IMR-90 (cell line): ENCODE measurements at regions not wholly inside any gene's neighbourhood (a gene's known extent, or its start where the extent isn't known, plus 50 kb on each side); places are given as distances from the start of the nearest gene placed in this dataset.

ENCODE experiments used
- ATAC-seq: fragments of 200-7000 bp; cut with Tn5 transposase; 2 replicates; pipeline ENCODE4 v1.9.1; 2020; ENCODE audit warnings: low read depth, mild to moderate bottlenecking, moderate library complexity
- BruUV-seq: library from RNA; stranded (reverse); fragments of 400-500 nt; replicated peaks from 2 replicates; lab custom pipeline; 2021; lab: Mats Ljungman, UMichigan
- CTCF ChIA-PET: fragments of 300-600 bp; formaldehyde crosslinking; extraction: SDS; loops from one replicate; lab custom pipeline; 2021; ENCODE audit warnings: antibody characterized with exemption; lab: Yijun Ruan, JAX
- POLR2A ChIA-PET: fragments of 300-600 bp; sonication (Branson Sonifier 250); formaldehyde crosslinking; loops from one replicate; lab custom pipeline; 2022; ENCODE audit warnings: antibody characterized with exemption; ENCODE audit not compliant: unreplicated experiment; lab: Charles Lee
- DNase-seq: peaks from one replicate; pipeline ENCODE4 v3.0.0; 2013
- H2AFZ ChIP-seq: replicated peaks from 2 replicates; pipeline ENCODE3; 2013; ENCODE audit warnings: low read length, mild to moderate bottlenecking; ENCODE audit not compliant: poor library complexity
- H2AK5ac ChIP-seq: 2 replicates; pipeline ENCODE4 v1.6.1; 2013; ENCODE audit warnings: low read depth, low read length, inconsistent platforms
- H2AK9ac ChIP-seq: replicated peaks from 2 replicates; pipeline ENCODE3; 2013; ENCODE audit warnings: mild to moderate bottlenecking, low read depth, low read length, moderate library complexity; ENCODE audit not compliant: poor library complexity
- H2BK120ac ChIP-seq: 2 replicates; pipeline ENCODE4 v1.6.1; 2013; ENCODE audit warnings: low read depth, low read length, inconsistent platforms
- H2BK15ac ChIP-seq: 3 replicates; pipeline ENCODE4 v1.6.1; 2013; ENCODE audit warnings: low read depth, low read length, inconsistent platforms
- H2BK20ac ChIP-seq: 2 replicates; pipeline ENCODE4 v1.6.1; 2013; ENCODE audit warnings: low read depth, mild to moderate bottlenecking, inconsistent platforms, low read length, moderate library complexity
- H2BK5ac ChIP-seq: 2 replicates; pipeline ENCODE4 v1.6.1; 2013; ENCODE audit warnings: mild to moderate bottlenecking, low read depth, low read length, inconsistent platforms; ENCODE audit not compliant: poor library complexity, severe bottlenecking
- H3K14ac ChIP-seq: replicated peaks from 2 replicates; pipeline ENCODE4 v1.6.1; 2013; ENCODE audit warnings: low read depth, low read length, inconsistent platforms
- H3K18ac ChIP-seq: 2 replicates; pipeline ENCODE4 v1.6.1; 2013; ENCODE audit warnings: low read depth, low read length, control low read depth
- H3K23ac ChIP-seq: 2 replicates; pipeline ENCODE4 v1.6.1; 2013; ENCODE audit warnings: low read depth, low read length, inconsistent platforms
- H3K27ac ChIP-seq: 2 replicates; pipeline ENCODE4 v1.5.1; 2013; ENCODE audit warnings: mild to moderate bottlenecking, control low read depth, low read length; ENCODE audit not compliant: insufficient read depth
- H3K27me3 ChIP-seq: 2 replicates; pipeline ENCODE4 v1.6.1; 2013; ENCODE audit warnings: low read length; ENCODE audit not compliant: control insufficient read depth, insufficient read depth
- H3K36me3 ChIP-seq: 2 replicates; pipeline ENCODE4 v1.6.1; 2013; ENCODE audit warnings: low read length, mixed read lengths; ENCODE audit not compliant: control insufficient read depth, insufficient read depth
- H3K4ac ChIP-seq: 2 replicates; pipeline ENCODE4 v1.6.1; 2013; ENCODE audit warnings: low read depth, low read length, inconsistent platforms
- H3K4me1 ChIP-seq: 2 replicates; pipeline ENCODE4 v1.6.1; 2013; ENCODE audit warnings: low read length, mixed read lengths; ENCODE audit not compliant: control insufficient read depth, insufficient read depth
- H3K4me2 ChIP-seq: 2 replicates; pipeline ENCODE4 v1.6.1; 2013; ENCODE audit warnings: low read depth, mild to moderate bottlenecking, control low read depth, low read length, moderate library complexity
- H3K4me3 ChIP-seq: 2 replicates; pipeline ENCODE4 v1.5.1; 2013; ENCODE audit warnings: low read depth, mild to moderate bottlenecking, control low read depth, low read length, moderate library complexity; ENCODE audit not compliant: insufficient read depth
- H3K56ac ChIP-seq: 2 replicates; pipeline ENCODE4 v1.6.1; 2013; ENCODE audit warnings: low read length, inconsistent platforms; ENCODE audit not compliant: insufficient read depth; ENCODE audit errors: extremely low read depth
- H3K79me1 ChIP-seq, 2 experiments: 2 replicates each; pipeline ENCODE4 v1.6.1; 2013; ENCODE audit warnings: low read length in 2 of 2, inconsistent platforms in 1 of 2, low read depth in 1 of 2
- H3K9ac ChIP-seq: 2 replicates; pipeline ENCODE4 v1.6.1; 2013; ENCODE audit warnings: low read depth, low read length, control low read depth
- H3K9me1 ChIP-seq: 2 replicates; pipeline ENCODE4 v1.6.1; 2013; ENCODE audit warnings: low read length, inconsistent platforms; ENCODE audit not compliant: insufficient read depth
- H3K9me3 ChIP-seq: 2 replicates; pipeline ENCODE4 v1.6.1; 2013; ENCODE audit warnings: low read length; ENCODE audit not compliant: control insufficient read depth, insufficient read depth
- H4K20me1 ChIP-seq: 2 replicates; pipeline ENCODE4 v1.6.1; 2013; ENCODE audit warnings: low read length, inconsistent platforms; ENCODE audit not compliant: insufficient read depth
- H4K5ac ChIP-seq: 2 replicates; pipeline ENCODE4 v1.6.1; 2013; ENCODE audit warnings: mild to moderate bottlenecking, low read depth, low read length, control low read depth
- H4K8ac ChIP-seq, 2 experiments: 2 replicates each; pipeline ENCODE4 v1.6.1; 2013; ENCODE audit warnings: low read depth in 2 of 2, low read length in 2 of 2, control low read depth in 1 of 2, inconsistent platforms in 1 of 2
- H4K91ac ChIP-seq: 2 replicates; pipeline ENCODE4 v1.6.1; 2013; ENCODE audit warnings: low read depth, low read length, inconsistent platforms; ENCODE audit not compliant: insufficient read depth
- BHLHE40 ChIP-seq: fragments of 150-350 bp; IDR thresholded peaks from 2 replicates; pipeline ENCODE4 v1.6.1; 2016; ENCODE audit warnings: mild to moderate bottlenecking, low read depth, low read length
- CEBPB ChIP-seq: IDR thresholded peaks from 2 replicates; pipeline ENCODE4 v1.6.1; 2012; ENCODE audit warnings: low read depth, low read length, improper control_type of control experiment
- FOS ChIP-seq: fragments of 150-350 bp; IDR thresholded peaks from 2 replicates; pipeline ENCODE4 v1.6.1; 2016; ENCODE audit warnings: low read depth, low read length
- MAFK ChIP-seq: IDR thresholded peaks from 2 replicates; pipeline ENCODE4 v1.6.1; 2012; ENCODE audit warnings: low read depth, low read length, improper control_type of control experiment
- NFE2L2 ChIP-seq: fragments of 150-350 bp; IDR thresholded peaks from 2 replicates; pipeline ENCODE4 v1.6.1; 2016; ENCODE audit warnings: low read depth, mild to moderate bottlenecking, low read length
- RAD21 ChIP-seq: IDR thresholded peaks from 2 replicates; pipeline ENCODE4 v1.6.1; 2012; ENCODE audit warnings: low read length, improper control_type of control experiment
- RCOR1 ChIP-seq: IDR thresholded peaks from 2 replicates; pipeline ENCODE4 v1.6.1; 2012; ENCODE audit warnings: mild to moderate bottlenecking, low read length, improper control_type of control experiment; ENCODE audit not compliant: insufficient replicate concordance
- RFX5 ChIP-seq: IDR thresholded peaks from 2 replicates; pipeline ENCODE4 v1.8.0; 2012; ENCODE audit warnings: low read depth, mild to moderate bottlenecking, low read length, moderate library complexity
- SMC3 ChIP-seq: fragments of 150-350 bp; IDR thresholded peaks from 2 replicates; pipeline ENCODE4 v1.6.1; 2016; ENCODE audit warnings: low read depth, mild to moderate bottlenecking, antibody characterized with exemption, low read length, moderate library complexity
- USF2 ChIP-seq: fragments of 150-350 bp; IDR thresholded peaks from 2 replicates; pipeline ENCODE4 v1.6.1; 2017; ENCODE audit warnings: mild to moderate bottlenecking, antibody characterized with exemption, low read length, low read depth
- WGBS, 2 experiments: methylation state at CpG; one replicate each; pipeline versions ENCODE4 v1.1.5 to v1.1.7; 2013; ENCODE audit warnings: missing lambda C conversion rate in 2 of 2; ENCODE audit not compliant: insufficient read length in 1 of 2; ENCODE audit errors: extremely low coverage in 2 of 2; 5-methylcytosine and 5-hydroxymethylcytosine counted together
- dilution Hi-C: fragments of 300-500 bp; cut with HindIII; formaldehyde crosslinking; loops from one replicate; pipeline ENCODE4 v1.14.3; 2018; ENCODE audit warnings: low sequenced_read_pairs; ENCODE audit not compliant: unreplicated experiment
- in situ Hi-C: fragments of 300-500 bp; cut with MboI; formaldehyde crosslinking; loops from 3 replicates; pipeline ENCODE4 v1.14.3; 2019; ENCODE audit warnings: low sequenced_read_pairs, inconsistent platforms, mixed read lengths
- intact Hi-C: fragments of 100-400 bp; cut with micrococcal nuclease; formaldehyde crosslinking; loops from 2 replicates; pipeline ENCODE4 v1.10.0; 2022

- Histone ChIP-seq H4K5ac (no peak overlapping the region), H3K4me3 (no peak overlapping the region), H3K4me1 (no peaks in the 10 kb centered on the region), H3K27ac (no peak overlapping the region), H3K18ac (no peak overlapping the region), H3K23ac (no peak overlapping the region), H2AK9ac (no peak overlapping the region), H3K27me3 (no peaks in the 10 kb centered on the region), H2AFZ (no peak overlapping the region), H3K56ac (no peak overlapping the region), H3K14ac (no peak overlapping the region), H3K9me1 (no peaks in the 10 kb centered on the region), H3K36me3 (no peaks in the 10 kb centered on the region), H4K8ac (no peak overlapping the region), H3K9ac (no peak overlapping the region), H3K79me1 (no peaks in the 10 kb centered on the region), H4K20me1 (no peaks in the 10 kb centered on the region), H2BK15ac (no peak overlapping the region), H3K4ac (no peak overlapping the region), H2AK5ac (no peak overlapping the region), H3K4me2 (no peak overlapping the region), H2BK5ac (no peak overlapping the region), H4K91ac (no peak overlapping the region), H3K9me3 (no peaks in the 10 kb centered on the region), H2BK20ac (no peak overlapping the region), H2BK120ac (no peak overlapping the region)
- DNase-seq (no peak), ATAC-seq (peak; percentile 32; the same call in 1 of the 2 replicates)
- intact Hi-C loops (no loop called here), dilution Hi-C loops (no loop called here), in situ Hi-C loops (no loop called here)
- TF ChIP-seq BHLHE40, result no peak
- no peak for TF ChIP-seq NFE2L2
- no peak for TF ChIP-seq MAFK
- TF ChIP-seq USF2, result no peak
- no peak for TF ChIP-seq RAD21
- no peak for TF ChIP-seq RCOR1
- no peak for TF ChIP-seq CEBPB
- TF ChIP-seq SMC3, result no peak
- no peak for TF ChIP-seq FOS
- TF ChIP-seq RFX5, result no peak
- no CpG with 5 or more reads among the region's 2 CpGs for WGBS, 2 experiments
- BruUV-seq, result no TSS peak
- ChIA-PET POLR2A (no interaction called here), CTCF (interaction anchor here (0.5 kb wide), 1 partner anchor 31 kb away, joined by 4 read pairs; no protein-coding TSS in a partner anchor)
Observed at GRCh38 chr3:94544131-94544789, 481.4 kb downstream of the NSUN3 start.
